GM11168 (cell line): ENCODE measurements at regions not wholly inside any gene's neighbourhood (a gene's known extent, or its start where the extent isn't known, plus 50 kb on each side); places are given as distances from the start of the nearest gene placed in this dataset.

Experiments used
- in situ Hi-C: fragments of 300-500 bp; cut with MboI; formaldehyde crosslinking; loops from one replicate; pipeline ENCODE4 v1.12.0; 2022; ENCODE audit warnings: low sequenced_read_pairs; ENCODE audit not compliant: unreplicated experiment

DNA sequence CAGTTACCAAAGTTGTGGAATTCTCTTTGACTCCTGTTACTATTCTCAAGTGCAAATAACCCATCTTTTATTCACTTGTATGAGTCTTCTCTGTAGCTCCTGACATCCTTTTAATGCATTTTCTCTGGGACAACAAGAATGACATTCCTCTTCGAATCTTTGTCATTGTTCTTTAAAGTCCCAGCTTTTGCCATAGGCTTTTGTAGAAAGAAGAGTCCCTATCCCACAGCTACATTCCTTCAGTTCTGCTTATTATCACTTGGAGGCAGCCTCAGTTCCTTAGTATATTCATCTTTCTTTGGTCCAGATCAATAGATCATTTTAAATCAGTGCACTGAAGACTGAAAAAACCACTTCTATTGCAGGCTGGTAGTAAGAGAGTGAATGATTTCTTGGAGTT, 560.2 kb downstream of the DACH1 start:
- in situ Hi-C loops: loop anchor here (25.0 kb wide), 1 partner anchor 580 kb away; no protein-coding TSS in a partner anchor

DNA sequence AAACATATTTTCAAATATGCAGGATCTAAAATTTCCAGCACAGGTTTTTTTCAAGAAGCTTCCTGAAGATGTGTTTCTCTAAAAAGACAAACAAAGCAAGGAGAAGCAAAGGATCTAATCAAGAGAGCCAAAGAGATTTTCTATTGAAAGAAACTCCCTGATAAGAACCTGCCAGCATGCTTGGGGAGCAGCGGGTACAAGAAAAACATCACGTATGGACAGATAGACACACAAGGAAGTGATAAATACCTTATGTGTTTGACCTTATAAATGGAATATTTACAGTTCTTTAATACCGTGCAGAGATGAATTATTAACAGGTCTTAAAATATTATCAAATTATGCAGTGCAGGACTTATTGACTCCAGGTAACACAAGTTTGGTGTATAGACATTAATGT, 562.1 kb downstream of the DACH1 start:
- in situ Hi-C loops: loop anchor here (25.0 kb wide), 1 partner anchor 582 kb away; no protein-coding TSS in a partner anchor

DNA sequence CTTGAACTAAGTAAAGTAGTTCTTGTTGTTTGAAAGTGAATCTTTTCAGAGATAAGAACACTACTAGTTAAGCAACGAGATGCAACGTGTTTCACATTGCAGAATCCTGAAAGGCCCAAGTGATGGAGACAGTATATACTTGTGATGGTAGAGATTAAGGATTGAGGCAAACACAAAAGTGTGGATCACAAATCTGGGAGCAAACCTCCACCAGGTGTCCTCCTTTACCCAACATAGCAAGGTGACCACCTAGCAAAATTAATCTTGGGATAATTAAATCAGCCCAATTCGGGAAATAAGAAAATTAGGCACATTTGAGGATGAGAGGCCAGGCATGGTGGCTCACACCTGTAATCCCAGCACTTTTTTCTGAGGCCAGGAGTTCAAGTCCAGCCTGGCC, 563.9 kb downstream of the DACH1 start:
- in situ Hi-C loops: loop anchor here (25.0 kb wide), 1 partner anchor 584 kb away; no protein-coding TSS in a partner anchor

DNA sequence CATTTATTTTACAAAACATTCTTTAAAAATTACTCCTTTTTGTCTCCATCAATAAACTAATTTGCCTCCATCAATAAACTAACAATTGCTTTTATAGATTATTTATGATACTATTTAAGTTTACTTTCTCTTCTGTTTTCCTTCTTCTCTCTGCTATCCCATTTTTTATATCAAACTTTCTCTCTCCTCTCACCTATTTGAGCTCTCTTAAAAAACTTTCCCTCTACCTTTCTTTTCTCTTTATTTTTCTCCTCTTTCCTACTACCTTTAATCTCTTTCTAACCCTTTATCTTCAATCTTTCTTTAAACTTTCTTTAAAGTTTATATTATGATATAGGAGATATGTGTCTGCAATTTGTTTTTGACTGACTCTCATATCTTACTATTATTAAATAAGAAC, 566.4 kb downstream of the DACH1 start:
- in situ Hi-C loops: loop anchor here (25.0 kb wide), 1 partner anchor 587 kb away; no protein-coding TSS in a partner anchor

DNA sequence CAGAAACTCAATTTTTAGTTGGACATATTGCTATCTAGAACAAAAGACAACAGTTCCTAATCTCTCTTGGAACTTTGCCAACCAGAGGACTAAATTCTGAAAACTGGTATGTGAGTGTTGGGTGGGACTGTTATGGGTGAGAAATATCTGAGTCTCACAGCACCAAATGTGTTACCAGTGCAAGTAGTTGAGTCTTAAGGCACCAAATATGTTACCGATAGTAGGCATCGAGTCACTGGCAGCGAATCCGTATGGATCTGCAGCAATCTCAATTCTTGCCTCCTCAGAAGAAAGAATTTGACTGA, 575.2 kb downstream of the DACH1 start:
- in situ Hi-C loops: no loop called here

DNA sequence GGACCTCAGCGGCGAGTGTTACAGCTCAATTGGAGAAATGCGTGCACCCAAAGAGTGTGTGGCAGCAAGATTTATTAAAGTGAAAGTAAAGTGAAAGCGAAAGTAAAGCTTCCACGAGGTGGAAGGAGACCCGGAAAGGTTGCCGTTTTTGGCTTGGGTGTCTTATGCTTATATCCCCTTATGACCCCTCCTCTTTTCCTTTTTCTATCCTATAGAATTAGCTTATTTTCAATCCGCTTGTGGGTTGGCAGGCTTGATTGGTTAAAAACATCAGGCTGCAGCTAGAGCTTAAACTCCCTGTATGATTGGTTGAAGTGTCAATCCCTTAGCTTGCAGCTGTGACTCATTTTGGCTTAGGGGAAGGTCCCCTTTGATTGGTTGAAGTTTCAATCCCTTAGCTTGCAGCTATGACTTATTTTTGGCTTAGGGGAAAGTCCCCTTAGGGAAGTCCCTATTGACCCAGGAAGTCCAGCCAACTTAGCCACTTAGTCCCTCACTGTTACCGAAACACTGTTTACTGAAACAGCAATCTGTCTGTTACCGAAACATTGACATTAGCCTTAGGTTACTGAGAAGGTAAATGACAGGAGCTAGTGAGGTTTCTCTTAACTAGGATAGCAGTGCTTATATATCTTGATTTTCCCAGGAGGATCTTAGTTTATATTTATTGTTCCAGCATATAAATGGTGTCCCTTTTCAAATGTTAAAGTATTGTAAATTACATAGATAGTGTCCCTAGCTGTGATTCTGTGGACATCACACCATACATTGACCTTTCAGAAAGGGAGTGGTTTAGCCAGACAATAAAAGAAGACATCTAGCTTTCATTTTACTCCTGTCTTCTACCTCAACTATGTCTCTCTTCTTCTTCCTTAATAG, 575.8 kb downstream of the DACH1 start:
- in situ Hi-C loops: no loop called here

DNA sequence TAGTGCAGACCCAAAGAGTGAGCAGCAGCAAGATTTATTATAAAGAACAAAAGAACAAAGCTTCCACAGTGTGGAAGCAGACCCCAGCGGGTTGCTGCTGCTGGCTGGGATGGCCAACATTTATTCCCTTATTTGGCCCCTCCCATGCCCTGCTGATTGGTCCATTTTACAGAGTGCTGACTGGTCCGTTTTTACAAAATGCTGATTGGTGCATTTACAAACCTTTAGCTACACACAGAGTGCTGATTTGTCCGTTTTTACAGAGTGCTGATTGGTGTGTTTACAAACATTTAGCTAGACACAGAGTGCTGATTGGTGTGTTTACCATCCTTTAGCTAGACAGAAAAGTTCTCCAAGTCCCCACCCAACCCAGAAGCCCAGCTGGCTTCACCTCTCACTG, 577.0 kb downstream of the DACH1 start:
- in situ Hi-C loops: loop anchor here (10.0 kb wide), 1 partner anchor 185 kb away; no protein-coding TSS in a partner anchor

DNA sequence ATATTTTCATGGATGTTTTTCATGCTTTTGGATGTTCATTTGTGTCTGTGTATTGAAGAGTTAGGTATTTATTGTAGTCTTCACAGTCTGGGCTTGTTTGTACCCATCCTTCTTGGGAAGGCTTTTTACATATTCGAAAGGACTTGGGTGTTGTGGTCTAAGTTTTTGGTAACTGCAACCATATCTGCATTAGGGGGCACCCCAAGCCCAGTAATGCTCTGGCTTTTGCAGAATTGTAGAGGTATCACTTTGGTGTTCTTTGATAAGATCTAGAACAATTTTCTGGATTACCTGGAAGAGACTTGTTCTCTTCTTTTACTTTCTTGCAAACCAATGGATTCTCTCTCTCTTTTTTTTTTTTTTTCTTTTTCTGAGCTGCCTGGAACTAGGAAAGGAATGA, 581.3 kb downstream of the DACH1 start:
- in situ Hi-C loops: loop anchor here (10.0 kb wide), 1 partner anchor 189 kb away; no protein-coding TSS in a partner anchor

DNA sequence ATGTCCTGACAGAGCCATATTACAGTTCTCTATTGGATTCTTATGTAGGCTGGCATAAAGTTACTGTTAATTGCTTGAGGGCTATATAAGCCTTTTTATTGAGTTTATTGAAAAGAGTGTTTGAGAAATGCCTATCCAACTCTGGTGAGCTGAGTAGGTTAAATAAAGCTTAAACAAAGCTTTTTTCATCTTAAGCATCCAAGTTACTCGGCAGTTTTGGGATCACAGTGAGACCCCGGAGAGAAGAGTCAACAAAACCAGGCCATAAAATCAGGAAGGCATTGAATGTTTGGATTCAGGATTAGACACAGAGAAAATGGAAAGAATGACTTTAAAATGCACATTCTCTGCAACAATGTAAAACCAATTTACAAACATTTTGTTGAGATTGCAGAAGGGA, 588.5 kb downstream of the DACH1 start:
- in situ Hi-C loops: no loop called here

DNA sequence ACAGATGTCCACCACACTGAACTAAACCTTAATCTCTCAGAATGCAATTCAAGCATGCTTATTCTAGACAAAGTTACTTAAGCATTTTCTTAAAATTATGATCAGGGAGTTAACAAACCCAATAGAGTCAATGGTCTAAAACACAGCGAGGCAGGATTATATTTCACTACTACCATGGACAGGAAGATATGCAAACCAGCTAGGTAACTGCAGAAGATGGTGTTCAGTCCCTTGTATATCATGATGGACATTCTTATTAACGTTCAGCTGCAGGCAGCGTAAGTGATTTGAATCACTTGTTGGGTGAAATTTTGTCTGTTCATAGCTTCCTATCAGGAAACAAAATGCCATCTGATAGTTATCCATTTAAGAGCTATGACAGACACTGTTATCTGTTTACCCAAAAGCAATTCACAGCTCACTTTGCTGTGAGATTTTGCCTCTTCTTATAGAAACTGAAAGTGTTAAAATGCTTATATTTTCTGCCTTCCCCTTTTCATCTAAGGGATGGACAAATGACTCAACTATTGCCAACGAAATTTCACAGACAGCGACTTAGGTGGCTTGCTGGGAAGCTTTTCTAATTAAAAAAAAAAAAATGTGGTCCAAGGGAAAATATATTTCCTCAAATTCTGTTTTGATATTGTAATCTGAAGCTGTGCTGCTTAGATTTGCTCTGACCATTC, 591.9 kb downstream of the DACH1 start:
- in situ Hi-C loops: no loop called here

DNA sequence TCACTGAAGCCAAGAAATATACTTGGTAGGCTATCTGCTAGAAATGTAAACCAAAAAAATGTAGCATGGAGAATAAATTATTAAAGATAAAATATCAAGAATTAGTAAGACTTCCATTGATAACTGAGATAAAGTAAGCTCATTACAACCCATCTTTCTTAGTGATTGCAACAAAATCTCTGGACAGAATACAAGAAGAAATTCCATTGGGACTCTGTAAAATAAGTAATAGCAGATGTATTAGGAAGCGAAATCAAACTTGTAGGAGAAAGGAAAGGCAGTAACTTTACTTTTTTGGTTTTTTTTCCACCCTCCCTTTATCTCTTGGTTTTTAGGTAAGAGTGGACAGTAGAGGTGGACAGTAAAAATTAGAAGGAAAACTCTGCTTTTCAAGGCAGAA, 605.7 kb downstream of the DACH1 start:
- in situ Hi-C loops: no loop called here

DNA sequence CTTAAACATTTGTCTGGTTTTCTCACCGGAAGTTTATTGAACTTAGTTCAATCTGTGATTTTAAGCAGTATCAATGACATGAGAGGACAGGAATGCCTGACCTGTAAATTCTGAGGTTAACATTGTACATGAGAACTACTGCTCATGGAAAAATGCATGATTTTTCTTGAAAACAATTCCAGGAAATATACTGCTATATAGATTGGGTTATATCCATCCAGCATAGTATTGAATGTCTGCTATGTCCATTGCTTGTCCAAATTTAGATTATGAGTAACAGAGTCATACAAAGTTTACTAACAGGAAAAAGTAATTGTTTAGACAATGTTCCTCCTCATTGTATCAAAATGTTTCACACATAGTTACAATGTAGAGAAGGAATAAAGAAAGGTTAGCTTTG, 606.8 kb downstream of the DACH1 start:
- in situ Hi-C loops: no loop called here

DNA sequence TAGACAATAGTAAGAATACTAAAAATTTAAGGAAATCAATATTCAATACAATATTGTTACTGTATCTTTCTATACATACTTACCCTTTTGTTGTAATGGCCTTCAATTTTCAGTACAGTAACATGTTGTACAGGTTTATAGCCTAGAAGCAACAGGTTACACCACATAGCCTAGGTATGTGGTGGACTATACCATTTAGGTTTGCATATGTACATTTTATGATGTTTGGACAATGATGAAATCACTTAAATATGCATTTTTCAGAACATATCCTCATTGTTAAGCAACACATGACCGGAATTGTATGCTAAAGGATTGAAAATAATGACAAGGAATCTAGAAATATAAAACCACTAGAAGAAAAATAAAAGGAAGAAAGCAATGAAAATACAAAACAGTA, 611.4 kb downstream of the DACH1 start:
- in situ Hi-C loops: no loop called here

DNA sequence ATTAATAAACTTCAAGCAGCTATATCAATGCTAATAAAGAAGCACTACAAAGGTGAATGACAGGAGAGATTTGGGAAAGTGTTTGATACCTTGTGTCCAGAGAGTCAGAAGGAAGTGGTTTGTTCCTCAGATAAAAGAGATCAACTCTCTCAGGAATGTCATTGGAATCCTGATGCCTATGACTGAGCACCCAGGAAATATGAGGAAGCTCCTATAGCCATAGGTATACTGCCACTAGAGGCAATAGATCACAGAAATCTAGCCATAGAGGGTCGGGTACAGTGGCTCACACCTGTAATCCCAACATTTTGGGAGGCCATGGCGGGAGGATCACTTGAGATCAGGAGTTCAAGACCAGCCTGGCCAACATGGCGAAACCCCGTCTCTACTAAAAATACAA, 612.6 kb downstream of the DACH1 start:
- in situ Hi-C loops: no loop called here

DNA sequence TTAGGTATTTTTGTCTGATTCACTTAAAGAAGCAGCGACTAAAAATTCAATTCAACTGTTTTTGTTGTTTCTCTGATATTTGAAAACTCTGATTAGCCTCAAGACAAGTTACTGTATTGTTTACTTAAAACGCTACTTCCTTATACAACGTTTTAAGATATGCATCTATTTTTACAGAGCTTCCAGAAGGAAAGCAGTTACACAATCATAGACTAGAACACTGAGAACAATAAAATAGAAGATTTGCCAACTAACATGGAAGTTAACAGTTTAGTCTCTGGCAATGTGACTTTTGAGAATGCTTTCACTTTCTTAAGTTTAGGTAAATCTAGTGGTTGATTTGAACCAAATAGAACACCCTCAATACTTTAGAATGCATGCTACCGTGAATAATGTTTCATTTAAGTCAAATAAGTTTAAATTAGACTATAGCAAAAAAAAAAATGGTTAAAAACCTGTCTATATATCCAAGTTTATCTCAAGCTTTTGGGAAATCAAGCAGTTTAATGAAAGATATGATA, 614.8 kb downstream of the DACH1 start:
- in situ Hi-C loops: no loop called here

DNA sequence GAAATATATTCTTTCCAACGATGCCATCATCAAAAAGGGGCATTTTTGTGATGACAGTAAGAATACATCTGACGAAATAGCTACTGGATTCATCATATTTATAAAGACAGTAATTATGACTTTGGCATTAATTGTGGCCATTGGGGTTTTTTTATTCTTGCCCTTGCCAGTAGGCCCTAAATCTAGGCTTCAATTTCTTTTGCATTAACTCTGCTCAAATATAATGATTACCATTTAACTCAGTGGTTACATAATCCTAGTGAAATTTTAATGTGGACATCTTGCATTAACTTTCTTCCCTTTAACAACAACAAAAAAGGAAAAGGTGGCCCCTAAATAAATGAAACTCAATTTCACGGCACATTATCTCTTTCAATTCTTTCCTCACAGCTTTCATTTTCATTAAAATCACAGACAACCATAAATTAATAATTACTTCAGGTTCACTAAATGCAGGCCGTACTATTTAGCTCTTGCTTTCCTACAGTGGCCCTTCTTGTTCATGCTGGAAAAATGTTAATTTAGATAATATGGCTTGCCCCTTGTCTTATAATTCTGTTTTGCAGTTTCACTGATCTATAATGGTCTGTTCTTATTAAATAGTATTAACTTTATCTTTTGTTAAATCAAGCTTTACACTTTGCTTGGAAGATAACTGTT, 615.6 kb downstream of the DACH1 start:
- in situ Hi-C loops: no loop called here

DNA sequence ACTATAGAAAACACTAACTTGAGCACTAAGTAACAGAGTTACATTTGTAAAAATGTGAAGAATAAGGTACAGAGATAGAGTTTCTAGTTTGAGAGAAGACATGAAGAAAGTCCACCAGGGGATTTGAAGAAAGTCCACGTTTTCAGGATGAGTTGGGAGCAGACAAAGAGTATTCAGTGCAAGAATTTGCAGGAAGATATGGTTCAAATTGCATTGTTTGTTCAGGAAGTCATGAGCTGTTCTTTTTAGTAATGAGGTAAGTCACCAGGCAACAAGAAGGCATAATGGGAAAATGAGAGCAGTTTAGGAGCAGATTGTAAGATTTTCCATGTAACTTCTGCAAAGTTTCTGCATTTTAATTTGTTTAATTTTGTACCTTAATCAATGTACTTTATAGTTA, 618.0 kb downstream of the DACH1 start:
- in situ Hi-C loops: no loop called here

DNA sequence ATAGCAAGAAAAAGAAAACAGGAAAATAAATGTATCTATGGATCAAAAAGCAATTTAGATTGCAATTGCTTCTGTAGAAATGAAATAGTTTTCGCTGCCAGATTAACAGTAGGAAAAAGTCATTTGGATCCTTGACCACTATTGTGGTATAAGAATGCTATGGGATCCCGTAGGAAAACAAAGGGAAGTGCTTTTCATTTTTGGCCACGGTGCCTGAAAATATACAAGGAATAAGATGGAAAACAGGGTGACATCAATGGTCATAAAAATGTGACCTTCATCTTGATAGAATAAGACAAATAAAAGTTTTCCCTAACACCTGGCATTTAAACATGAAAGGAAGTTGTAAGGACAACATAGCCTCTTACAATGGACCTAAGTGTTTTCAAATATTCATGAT, 622.8 kb downstream of the DACH1 start:
- in situ Hi-C loops: no loop called here

DNA sequence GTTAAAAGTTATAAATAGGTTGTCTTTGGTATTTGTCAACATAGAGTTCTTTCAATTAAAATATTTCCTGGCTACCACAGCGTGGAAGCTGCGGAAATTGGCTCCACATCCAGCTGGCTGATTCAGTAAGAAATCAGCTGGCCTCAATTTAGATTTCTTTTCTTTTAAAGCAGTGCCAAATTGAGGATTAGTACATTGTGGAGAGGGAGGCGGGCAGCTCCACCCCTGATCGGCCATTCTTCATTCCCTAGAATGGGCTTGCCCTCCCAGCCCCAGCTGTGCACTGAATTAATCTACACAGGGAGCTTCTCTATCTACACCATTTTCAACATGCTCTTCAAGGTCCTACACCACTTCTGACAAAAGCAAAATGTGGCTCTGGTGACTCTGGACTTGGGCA, 624.8 kb downstream of the DACH1 start:
- in situ Hi-C loops: no loop called here

DNA sequence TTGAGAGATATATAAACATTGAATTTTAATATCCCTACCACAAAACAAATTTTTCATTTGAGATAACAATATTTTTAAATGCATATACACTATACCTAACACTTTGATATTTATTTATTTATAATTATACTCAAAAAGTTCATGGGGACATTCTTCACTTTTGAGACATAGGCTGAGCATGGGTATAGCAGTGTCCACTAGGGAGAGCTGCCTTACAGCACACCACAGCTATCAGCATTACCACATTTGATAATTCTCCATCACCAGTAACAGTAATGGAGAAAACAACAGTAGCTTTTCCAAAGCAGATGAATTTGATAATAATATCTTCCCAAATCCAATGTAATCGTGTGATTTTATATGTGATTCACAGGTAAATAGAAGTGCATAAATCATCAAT, 626.1 kb downstream of the DACH1 start:
- in situ Hi-C loops: no loop called here

DNA sequence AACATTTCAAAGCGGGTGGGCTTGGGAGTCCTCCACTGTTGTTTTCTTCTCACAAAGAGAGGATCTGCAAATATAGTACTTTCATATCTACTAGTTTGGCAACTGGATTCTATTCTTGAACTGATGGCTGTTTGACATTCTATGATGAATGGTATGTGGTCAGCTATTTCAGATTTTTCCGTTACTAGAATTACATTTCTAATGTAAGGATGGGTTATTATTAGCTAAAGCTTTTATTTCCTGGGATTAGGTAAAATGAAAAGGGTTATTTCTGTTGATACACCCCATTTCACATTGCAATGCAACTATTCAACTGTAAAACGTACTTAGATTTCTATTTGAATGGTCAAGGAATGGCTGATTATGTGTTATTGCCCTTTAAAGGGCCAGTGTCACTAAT, 629.7 kb downstream of the DACH1 start:
- in situ Hi-C loops: no loop called here
